ENCODE measurements at regions not wholly inside any gene's neighbourhood (a gene's known extent, or its start where the extent isn't known, plus 50 kb on each side); places are given as distances from the start of the nearest gene placed in this dataset.

GRCh38 chr1:14396100-14396499 is 202.4 kb upstream of the KAZN start:
- Histone ChIP-seq H3K9ac (ENCODE audit: low read length in 3 of 3) (no peak overlapping the region), H3K36me3 (ENCODE audit: control insufficient read depth in 2 of 3, insufficient read depth in 3 of 3, low read length in 3 of 3) (no peaks in the 10 kb centered on the region), H3K27me3 (ENCODE audit: control insufficient read depth, insufficient read depth, low read length) (no peaks in the 10 kb centered on the region), H3K4me3 (ENCODE audit: low read length in 3 of 3) (no peak overlapping the region), H3K4me1 (ENCODE audit: control insufficient read depth in 2 of 3, insufficient read depth in 2 of 3, low read depth in 1 of 3, low read length in 3 of 3) (peaks cover 0 to 5% (median 0%) of the 10 kb centered on the region in 3 donors), H3K27ac (ENCODE audit: low read depth in 2 of 2, low read length in 2 of 2) (no peak overlapping the region), H3K9me3 (ENCODE audit: control insufficient read depth in 2 of 3, insufficient read depth in 1 of 3, low read length in 3 of 3) (no peaks in the 10 kb centered on the region)
- TF ChIP-seq, protein P1, sequence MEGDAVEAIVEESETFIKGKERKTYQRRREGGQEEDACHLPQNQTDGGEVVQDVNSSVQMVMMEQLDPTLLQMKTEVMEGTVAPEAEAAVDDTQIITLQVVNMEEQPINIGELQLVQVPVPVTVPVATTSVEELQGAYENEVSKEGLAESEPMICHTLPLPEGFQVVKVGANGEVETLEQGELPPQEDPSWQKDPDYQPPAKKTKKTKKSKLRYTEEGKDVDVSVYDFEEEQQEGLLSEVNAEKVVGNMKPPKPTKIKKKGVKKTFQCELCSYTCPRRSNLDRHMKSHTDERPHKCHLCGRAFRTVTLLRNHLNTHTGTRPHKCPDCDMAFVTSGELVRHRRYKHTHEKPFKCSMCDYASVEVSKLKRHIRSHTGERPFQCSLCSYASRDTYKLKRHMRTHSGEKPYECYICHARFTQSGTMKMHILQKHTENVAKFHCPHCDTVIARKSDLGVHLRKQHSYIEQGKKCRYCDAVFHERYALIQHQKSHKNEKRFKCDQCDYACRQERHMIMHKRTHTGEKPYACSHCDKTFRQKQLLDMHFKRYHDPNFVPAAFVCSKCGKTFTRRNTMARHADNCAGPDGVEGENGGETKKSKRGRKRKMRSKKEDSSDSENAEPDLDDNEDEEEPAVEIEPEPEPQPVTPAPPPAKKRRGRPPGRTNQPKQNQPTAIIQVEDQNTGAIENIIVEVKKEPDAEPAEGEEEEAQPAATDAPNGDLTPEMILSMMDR (IDR thresholded peaks at IDR 0.05; ENCODE audit: borderline replicate concordance, extremely low read depth, insufficient read depth): no peak
- FAIRE-seq (no peak), DNase-seq (no peak)
- intact Hi-C loops (cut with DNase I): no loop called here

- no peak overlapping the region for H3K27ac ChIP-seq (ENCODE audit: low read depth in 2 of 2, low read length in 2 of 2)
- DNase-seq: no peak
- intact Hi-C loops (cut with DNase I): no loop called here
- H3K36me3 ChIP-seq (ENCODE audit: control insufficient read depth in 2 of 3, insufficient read depth in 3 of 3, low read length in 3 of 3): no peaks in the 10 kb centered on the region
- no peak for FAIRE-seq
- TF ChIP-seq, protein P1 (IDR thresholded peaks at IDR 0.05; ENCODE audit: borderline replicate concordance, extremely low read depth, insufficient read depth): no peak
- H3K27me3 ChIP-seq (ENCODE audit: control insufficient read depth, insufficient read depth, low read length): no peaks in the 10 kb centered on the region
- H3K4me1 ChIP-seq (ENCODE audit: control insufficient read depth in 2 of 3, insufficient read depth in 2 of 3, low read depth in 1 of 3, low read length in 3 of 3): no peaks in the 10 kb centered on the region
- H3K9me3 ChIP-seq (ENCODE audit: control insufficient read depth in 2 of 3, insufficient read depth in 1 of 3, low read length in 3 of 3): no peaks in the 10 kb centered on the region
- no peak overlapping the region for H3K4me3 ChIP-seq (ENCODE audit: low read length in 3 of 3)
- H3K9ac ChIP-seq (ENCODE audit: low read length in 3 of 3): no peak overlapping the region
Measured at GRCh38 chr1:14403961-14404645, 194.4 kb upstream of the KAZN start.

- Histone ChIP-seq H3K27ac (ENCODE audit: low read depth in 2 of 2, low read length in 2 of 2) (no peak overlapping the region), H3K9me3 (ENCODE audit: control insufficient read depth in 2 of 3, insufficient read depth in 1 of 3, low read length in 3 of 3) (no peaks in the 10 kb centered on the region), H3K27me3 (ENCODE audit: control insufficient read depth, insufficient read depth, low read length) (no peaks in the 10 kb centered on the region), H3K4me3 (ENCODE audit: low read length in 3 of 3) (no peak overlapping the region), H3K4me1 (ENCODE audit: control insufficient read depth in 2 of 3, insufficient read depth in 2 of 3, low read depth in 1 of 3, low read length in 3 of 3) (no peaks in the 10 kb centered on the region), H3K36me3 (ENCODE audit: control insufficient read depth in 2 of 3, insufficient read depth in 3 of 3, low read length in 3 of 3) (no peaks in the 10 kb centered on the region), H3K9ac (ENCODE audit: low read length in 3 of 3) (no peak overlapping the region)
- FAIRE-seq (no peak), DNase-seq (no peak)
- intact Hi-C loops (cut with DNase I): no loop called here
- TF ChIP-seq, protein P1 (IDR thresholded peaks at IDR 0.05; ENCODE audit: borderline replicate concordance, extremely low read depth, insufficient read depth): no peak
Measured at GRCh38 chr1:14404862-14405301, 193.6 kb upstream of the KAZN start.

DNA sequence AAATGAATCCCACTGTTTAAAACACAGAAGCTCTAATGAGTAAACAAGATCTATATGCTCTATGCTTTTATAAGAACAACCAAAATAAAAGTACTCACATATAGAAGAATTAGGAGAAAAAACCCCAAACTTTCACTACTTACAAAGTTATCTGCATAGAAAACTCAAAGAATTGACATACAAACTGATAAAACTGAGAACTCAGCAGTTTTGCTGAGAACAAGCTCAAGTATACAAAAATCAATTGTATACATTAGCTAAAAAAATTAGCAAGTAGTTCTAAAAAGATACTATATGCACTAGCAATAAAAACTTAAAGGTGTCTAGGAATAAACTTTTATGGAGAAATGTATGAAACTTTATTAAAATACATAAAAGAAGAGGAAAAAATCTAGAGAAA is 186.2 kb upstream of the KAZN start:
- Histone ChIP-seq H3K9me3 (ENCODE audit: control insufficient read depth in 2 of 3, insufficient read depth in 1 of 3, low read length in 3 of 3) (no peaks in the 10 kb centered on the region), H3K4me3 (ENCODE audit: low read length in 3 of 3) (no peak overlapping the region), H3K27me3 (ENCODE audit: control insufficient read depth, insufficient read depth, low read length) (no peaks in the 10 kb centered on the region), H3K4me1 (ENCODE audit: control insufficient read depth in 2 of 3, insufficient read depth in 2 of 3, low read depth in 1 of 3, low read length in 3 of 3) (no peaks in the 10 kb centered on the region), H3K36me3 (ENCODE audit: control insufficient read depth in 2 of 3, insufficient read depth in 3 of 3, low read length in 3 of 3) (no peaks in the 10 kb centered on the region), H3K9ac (ENCODE audit: low read length in 3 of 3) (no peak overlapping the region), H3K27ac (ENCODE audit: low read depth in 2 of 2, low read length in 2 of 2) (no peak overlapping the region)
- intact Hi-C loops (cut with DNase I): no loop called here
- TF ChIP-seq, protein P1 (IDR thresholded peaks at IDR 0.05; ENCODE audit: borderline replicate concordance, extremely low read depth, insufficient read depth): no peak
- no peak for DNase-seq
- no peak for FAIRE-seq
